ENCODE measurements at regions not wholly inside any gene's neighbourhood (a gene's known extent, or its start where the extent isn't known, plus 50 kb on each side); places are given as distances from the start of the nearest gene placed in this dataset.

DNA sequence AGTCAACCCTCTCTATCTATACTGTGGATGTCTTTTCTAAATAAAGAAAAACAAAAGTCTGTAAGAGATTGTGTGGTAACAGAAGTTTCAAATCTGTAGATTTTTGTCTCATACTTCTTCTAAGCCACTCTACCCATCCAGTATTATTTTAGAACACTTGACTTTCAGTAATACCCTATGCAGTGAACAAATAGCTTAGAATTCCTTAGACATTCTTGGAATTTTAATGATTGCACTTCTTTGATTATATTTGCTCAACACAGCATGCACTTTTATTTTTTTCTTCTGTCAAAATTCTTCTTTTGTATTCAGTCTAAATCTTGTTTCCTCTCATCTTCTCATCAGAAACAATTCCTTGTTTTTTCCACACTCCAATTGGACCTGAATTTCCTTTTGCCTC, 1080.2 kb downstream of the SUCLG1 start:
- in situ Hi-C loops (cut with HindIII; ENCODE audit: low sequenced_read_pairs) = no loop called here
- TF ChIP-seq, protein P1, sequence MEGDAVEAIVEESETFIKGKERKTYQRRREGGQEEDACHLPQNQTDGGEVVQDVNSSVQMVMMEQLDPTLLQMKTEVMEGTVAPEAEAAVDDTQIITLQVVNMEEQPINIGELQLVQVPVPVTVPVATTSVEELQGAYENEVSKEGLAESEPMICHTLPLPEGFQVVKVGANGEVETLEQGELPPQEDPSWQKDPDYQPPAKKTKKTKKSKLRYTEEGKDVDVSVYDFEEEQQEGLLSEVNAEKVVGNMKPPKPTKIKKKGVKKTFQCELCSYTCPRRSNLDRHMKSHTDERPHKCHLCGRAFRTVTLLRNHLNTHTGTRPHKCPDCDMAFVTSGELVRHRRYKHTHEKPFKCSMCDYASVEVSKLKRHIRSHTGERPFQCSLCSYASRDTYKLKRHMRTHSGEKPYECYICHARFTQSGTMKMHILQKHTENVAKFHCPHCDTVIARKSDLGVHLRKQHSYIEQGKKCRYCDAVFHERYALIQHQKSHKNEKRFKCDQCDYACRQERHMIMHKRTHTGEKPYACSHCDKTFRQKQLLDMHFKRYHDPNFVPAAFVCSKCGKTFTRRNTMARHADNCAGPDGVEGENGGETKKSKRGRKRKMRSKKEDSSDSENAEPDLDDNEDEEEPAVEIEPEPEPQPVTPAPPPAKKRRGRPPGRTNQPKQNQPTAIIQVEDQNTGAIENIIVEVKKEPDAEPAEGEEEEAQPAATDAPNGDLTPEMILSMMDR (IDR thresholded peaks at IDR 0.05; ENCODE audit: low read depth, low read length) = no peak
- no peak overlapping the region for H3K4me3 ChIP-seq (ENCODE audit: low read depth, low read length)
- DNase-seq (ENCODE audit: low read depth, low spot score) = no peak

DNA sequence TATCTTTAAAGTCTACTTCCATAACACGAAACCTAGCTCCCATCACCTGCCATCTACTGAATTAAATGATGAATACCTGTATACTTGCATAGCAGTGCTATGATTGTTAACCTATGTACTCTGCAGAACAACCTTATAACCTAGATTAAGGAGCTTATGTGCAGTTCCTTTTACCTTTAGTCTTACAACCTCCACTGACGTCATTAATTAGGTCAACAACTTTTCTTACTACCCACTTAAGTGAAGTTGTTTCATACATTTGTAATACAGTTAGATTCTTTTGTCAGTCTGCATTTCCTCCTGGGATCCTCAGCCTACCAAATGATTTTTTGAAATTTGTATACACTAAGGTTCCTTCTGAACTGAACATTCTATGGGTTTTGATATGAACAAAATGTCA, 1082.3 kb downstream of the SUCLG1 start:
- no peak overlapping the region for H3K4me3 ChIP-seq (ENCODE audit: low read depth, low read length)
- in situ Hi-C loops (cut with HindIII; ENCODE audit: low sequenced_read_pairs) = no loop called here
- no peak for DNase-seq (ENCODE audit: low read depth, low spot score)
- TF ChIP-seq, protein P1 (IDR thresholded peaks at IDR 0.05; ENCODE audit: low read depth, low read length) = no peak

DNA sequence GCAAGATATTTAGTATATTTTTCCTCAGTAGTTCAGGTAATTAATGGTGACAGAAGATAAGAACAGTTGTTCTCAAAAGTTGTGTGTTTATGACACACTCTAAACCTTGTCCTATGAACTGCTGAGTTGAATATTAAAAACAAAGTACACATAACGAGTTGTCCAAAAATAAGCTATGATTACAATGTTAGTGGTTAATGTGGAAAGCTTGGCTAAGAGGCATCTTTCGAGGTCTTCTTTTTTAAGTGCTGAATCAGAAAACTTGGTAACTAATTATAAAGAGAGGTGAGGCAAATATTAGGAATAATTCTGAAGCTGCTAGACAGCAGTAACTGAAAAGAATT, 1088.7 kb downstream of the SUCLG1 start:
- no peak overlapping the region for H3K4me3 ChIP-seq (ENCODE audit: low read depth, low read length)
- TF ChIP-seq, protein P1 (IDR thresholded peaks at IDR 0.05; ENCODE audit: low read depth, low read length) = no peak
- in situ Hi-C loops (cut with HindIII; ENCODE audit: low sequenced_read_pairs) = no loop called here
- no peak for DNase-seq (ENCODE audit: low read depth, low spot score)

DNA sequence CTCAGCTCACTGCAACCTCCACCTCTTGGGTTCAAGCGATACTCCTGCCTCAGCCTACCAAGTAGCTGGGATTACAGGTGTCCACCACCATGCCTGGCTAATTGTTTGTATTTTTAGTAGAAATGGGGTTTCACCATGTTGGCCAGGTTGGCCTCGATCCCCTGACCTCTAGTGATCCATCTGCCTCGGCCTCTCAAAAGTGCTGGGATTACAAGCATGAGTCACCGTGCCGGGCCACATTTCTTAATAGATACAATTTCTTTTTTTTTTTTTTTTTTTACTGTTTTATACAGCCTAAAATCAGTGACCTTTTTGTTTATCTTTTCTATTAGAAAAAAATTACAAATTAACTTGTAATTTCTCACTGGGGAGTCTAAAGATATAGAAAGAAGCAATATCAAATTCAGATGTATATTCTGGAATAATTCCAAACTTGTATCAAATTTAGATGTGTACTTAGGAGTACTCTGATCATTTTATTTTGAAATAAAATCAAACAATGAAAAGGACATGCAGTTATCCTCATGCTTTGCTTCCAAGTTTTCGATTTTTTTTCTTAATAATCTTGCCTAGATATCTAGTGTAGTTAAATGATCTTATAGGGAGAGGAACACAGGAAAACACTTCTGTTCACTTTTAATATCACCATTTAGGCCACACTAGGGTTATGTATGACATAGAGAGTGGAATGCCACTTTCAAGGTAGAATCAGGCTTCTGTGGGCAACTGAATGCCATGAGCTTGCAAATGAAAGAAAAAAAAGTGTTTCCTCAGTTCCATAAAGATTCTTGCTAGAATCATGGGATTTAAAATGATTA, 1089.3 kb downstream of the SUCLG1 start:
- in situ Hi-C loops (cut with HindIII; ENCODE audit: low sequenced_read_pairs) = no loop called here
- DNase-seq (ENCODE audit: low read depth, low spot score) = no peak
- H3K4me3 ChIP-seq (ENCODE audit: low read depth, low read length) = no peak overlapping the region
- TF ChIP-seq, protein P1 (IDR thresholded peaks at IDR 0.05; ENCODE audit: low read depth, low read length) = no peak

DNA sequence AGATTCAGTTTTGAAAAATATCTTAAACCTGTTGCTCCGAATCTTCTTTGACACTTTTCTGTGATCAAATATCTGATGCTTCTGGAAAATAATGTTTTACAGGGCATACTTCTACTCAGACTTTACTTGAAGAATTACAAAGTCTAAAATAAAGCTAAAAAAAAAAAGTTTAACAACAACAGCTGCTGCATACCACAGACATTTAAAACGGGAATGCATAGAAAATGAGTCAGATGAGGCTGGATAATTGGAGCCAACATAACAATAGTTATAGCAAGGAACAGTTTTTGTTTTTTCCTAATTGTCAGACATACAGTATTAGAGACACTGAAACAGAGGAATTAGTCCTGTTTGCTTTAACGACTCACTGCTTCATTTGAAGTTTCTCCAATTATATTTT, 1090.2 kb downstream of the SUCLG1 start:
- TF ChIP-seq, protein P1 (IDR thresholded peaks at IDR 0.05; ENCODE audit: low read depth, low read length) = no peak
- H3K4me3 ChIP-seq (ENCODE audit: low read depth, low read length) = no peak overlapping the region
- peak; percentile 2 for DNase-seq (ENCODE audit: low read depth, low spot score)
- in situ Hi-C loops (cut with HindIII; ENCODE audit: low sequenced_read_pairs) = no loop called here

DNA sequence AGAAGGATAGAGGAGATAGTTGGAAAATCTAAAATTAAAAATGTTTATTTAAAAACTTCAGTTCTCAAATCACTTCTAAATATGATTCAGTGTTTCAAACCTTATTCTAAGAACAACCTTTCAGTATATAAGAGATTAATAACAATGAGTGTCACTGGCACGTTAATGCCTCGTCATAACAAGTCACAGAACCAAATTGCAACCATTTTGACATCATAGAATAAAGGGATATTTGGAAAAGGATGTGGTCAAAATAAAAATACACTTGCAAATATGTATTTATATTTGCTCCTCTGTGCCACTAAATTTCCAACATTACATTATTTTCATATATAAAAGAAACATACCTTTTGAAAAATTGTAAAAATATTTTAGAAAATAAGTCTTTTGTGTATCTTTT, 1090.6 kb downstream of the SUCLG1 start:
- no peak overlapping the region for H3K4me3 ChIP-seq (ENCODE audit: low read depth, low read length)
- no peak for DNase-seq (ENCODE audit: low read depth, low spot score)
- TF ChIP-seq, protein P1 (IDR thresholded peaks at IDR 0.05; ENCODE audit: low read depth, low read length) = no peak
- in situ Hi-C loops (cut with HindIII; ENCODE audit: low sequenced_read_pairs) = no loop called here

Data from astrocyte of the spinal cord (primary cell).